ENCODE measurements at regions not wholly inside any gene's neighbourhood (a gene's known extent, or its start where the extent isn't known, plus 50 kb on each side); places are given as distances from the start of the nearest gene placed in this dataset.

GRCh38 chr5:88419931-88420330 lies 151.3 kb upstream of the TMEM161B start:
- no peak overlapping the region for H3K4me3 ChIP-seq (replicated peaks; ENCODE audit: insufficient read depth, low read length)
- H3K27ac ChIP-seq (replicated peaks) = no peak overlapping the region
- TF ChIP-seq CTCF (IDR thresholded peaks at IDR 0.05; ENCODE audit: insufficient read depth, low read length) (no peak), POLR2AphosphoS5 (IDR thresholded peaks at IDR 0.05; ENCODE audit: low read depth) (no peak), SPI1 (IDR thresholded peaks at IDR 0.05; ENCODE audit: borderline replicate concordance, low read depth) (no peak), REST (IDR thresholded peaks at IDR 0.05; ENCODE audit: insufficient replicate concordance, low read depth) (no peak), GABPA (IDR thresholded peaks at IDR 0.05; ENCODE audit: low read depth) (no peak)
- DNase-seq (ENCODE audit: low read depth in 1 of 2, low spot score in 1 of 2) = no peak
- no peaks in the 10 kb centered on the region for H3K27me3 ChIP-seq (ENCODE audit: insufficient read depth, poor library complexity, severe bottlenecking)

DNA sequence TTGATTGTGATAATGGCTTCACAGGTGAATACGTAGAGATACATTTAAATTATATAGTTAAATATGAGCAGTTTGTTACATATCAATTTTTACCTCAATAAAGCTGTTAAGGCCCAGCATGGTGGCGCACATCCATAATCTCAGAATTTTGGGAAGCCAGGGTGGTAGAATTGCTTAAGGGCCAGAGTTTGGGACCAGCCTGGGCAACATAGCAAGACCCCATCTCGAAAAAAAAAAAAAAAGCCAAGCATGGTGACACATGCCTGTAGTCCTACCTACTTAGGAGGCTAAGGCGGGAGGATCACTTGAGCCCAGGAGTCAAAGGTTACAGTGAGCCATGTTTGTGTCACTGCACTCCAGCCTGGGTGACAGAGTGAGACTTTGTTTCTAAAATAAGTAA lies 138.7 kb upstream of the TMEM161B start:
- Histone ChIP-seq H3K4me3 (replicated peaks; ENCODE audit: insufficient read depth, low read length) (no peak overlapping the region), H3K27ac (replicated peaks) (no peak overlapping the region), H3K27me3 (ENCODE audit: insufficient read depth, poor library complexity, severe bottlenecking) (no peaks in the 10 kb centered on the region)
- DNase-seq (ENCODE audit: low read depth in 1 of 2, low spot score in 1 of 2) = no peak
- no peak for TF ChIP-seq SPI1 (IDR thresholded peaks at IDR 0.05; ENCODE audit: borderline replicate concordance, low read depth)
- TF ChIP-seq REST (IDR thresholded peaks at IDR 0.05; ENCODE audit: insufficient replicate concordance, low read depth) = no peak
- TF ChIP-seq GABPA (IDR thresholded peaks at IDR 0.05; ENCODE audit: low read depth) = no peak
- TF ChIP-seq POLR2AphosphoS5 (IDR thresholded peaks at IDR 0.05; ENCODE audit: low read depth) = no peak
- no peak for TF ChIP-seq CTCF (IDR thresholded peaks at IDR 0.05; ENCODE audit: insufficient read depth, low read length)

DNA sequence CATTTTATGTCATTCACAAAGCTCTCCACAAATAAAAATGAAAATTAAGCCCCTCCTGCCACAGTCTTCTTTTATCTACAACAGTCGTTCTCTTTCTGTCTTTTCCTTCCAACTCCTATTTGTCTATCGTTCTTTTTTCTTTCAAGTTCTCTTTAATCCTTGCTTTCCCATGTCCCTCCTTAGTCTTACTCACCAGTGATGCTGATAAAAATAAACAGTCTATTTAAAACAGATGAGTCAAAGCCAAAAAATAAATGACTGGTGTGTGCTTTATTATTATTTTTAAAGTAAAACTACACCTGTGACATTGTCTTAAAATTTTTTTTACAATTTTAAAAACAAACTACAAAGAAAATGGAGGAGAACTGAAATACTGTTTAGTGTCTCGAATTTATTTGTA lies 137.1 kb upstream of the TMEM161B start:
- DNase-seq (ENCODE audit: low read depth in 1 of 2, low spot score in 1 of 2) = no peak
- Histone ChIP-seq H3K27ac (replicated peaks) (no peak overlapping the region), H3K4me3 (replicated peaks; ENCODE audit: insufficient read depth, low read length) (no peak overlapping the region), H3K27me3 (ENCODE audit: insufficient read depth, poor library complexity, severe bottlenecking) (no peaks in the 10 kb centered on the region)
- TF ChIP-seq GABPA (IDR thresholded peaks at IDR 0.05; ENCODE audit: low read depth) = no peak
- TF ChIP-seq POLR2AphosphoS5 (IDR thresholded peaks at IDR 0.05; ENCODE audit: low read depth) = no peak
- no peak for TF ChIP-seq SPI1 (IDR thresholded peaks at IDR 0.05; ENCODE audit: borderline replicate concordance, low read depth)
- no peak for TF ChIP-seq REST (IDR thresholded peaks at IDR 0.05; ENCODE audit: insufficient replicate concordance, low read depth)
- no peak for TF ChIP-seq CTCF (IDR thresholded peaks at IDR 0.05; ENCODE audit: insufficient read depth, low read length)

Data from HL-60 (cell line).